HG03196 (cell line): ENCODE measurements at regions not wholly inside any gene's neighbourhood (a gene's known extent, or its start where the extent isn't known, plus 50 kb on each side); places are given as distances from the start of the nearest gene placed in this dataset.
"Not testable (repeated sequence)": the region's sequence is repeated elsewhere in the genome, so short reads cannot be mapped to it uniquely, and the experiment has no call there.

Experiments used
- ATAC-seq: cut with Tn5 transposase; IDR thresholded peaks from one replicate; pipeline ENCODE4 v1.9.1; 2021; ENCODE audit not compliant: unreplicated experiment

DNA sequence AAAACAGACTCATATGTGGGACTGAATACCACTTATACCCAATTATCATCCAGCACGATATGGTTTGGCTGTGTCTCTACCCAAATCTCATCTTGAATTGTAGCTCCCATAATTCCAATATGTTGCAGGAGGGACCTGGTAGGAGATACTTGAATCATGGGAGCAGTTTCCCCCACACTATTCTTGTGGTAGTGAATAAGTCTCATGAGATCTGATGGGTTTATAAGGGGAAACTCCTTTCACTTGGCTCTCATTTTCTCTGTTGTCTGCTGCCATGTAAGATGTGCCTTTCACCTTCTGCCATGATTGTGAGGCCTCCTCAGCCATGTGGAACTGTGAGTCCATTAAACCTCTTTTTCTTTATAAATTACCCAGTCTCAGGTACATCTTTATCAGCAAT lies 91.9 kb upstream of the FNDC3A start:
- not testable (repeated sequence) for ATAC-seq

GRCh38 chr13:48885027-48885395 lies 90.7 kb upstream of the FNDC3A start:
- no peak for ATAC-seq

GRCh38 chr13:48888613-48889012 lies 87.1 kb upstream of the FNDC3A start:
- ATAC-seq: no peak

DNA sequence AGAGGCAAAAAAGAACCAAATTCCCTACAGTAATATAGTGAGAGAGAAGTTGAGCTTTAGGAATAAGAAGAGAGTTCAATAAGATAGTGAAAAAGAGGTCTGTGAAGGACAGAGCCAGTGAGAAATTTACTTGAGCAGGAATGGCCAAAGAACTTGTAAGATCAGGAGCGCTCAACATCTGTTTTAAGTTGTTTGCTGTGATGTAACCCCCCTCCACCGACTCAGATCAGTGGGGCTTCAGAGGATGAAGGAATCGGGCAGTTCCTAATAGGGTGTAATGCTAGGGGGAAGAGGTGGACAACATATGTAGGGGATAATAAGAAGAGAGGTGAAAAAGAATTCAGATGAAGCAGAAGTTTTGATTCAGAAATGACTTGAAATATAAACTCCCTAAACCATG lies 85.3 kb upstream of the FNDC3A start:
- no peak for ATAC-seq

DNA sequence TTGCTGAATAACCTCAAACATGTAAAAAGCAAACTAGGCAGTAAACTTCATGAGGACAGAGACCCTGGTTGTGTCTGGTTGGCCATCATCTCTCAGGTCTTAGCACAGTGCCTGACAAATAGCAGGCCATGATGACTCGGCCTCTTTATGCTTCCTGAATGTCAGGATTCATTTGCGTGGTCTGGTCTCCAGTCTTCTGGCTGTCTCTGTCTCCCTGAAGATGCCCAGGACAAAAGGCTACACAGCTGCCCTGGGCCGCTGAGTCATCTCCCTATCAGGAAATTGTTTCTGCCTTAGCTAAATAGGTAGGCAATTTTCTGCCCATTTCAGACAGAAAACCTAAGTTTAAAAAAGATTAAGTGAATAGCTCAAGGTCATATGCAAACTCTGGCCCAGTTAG lies 84.1 kb upstream of the FNDC3A start:
- ATAC-seq: no peak

GRCh38 chr13:48892053-48892687 lies 83.5 kb upstream of the FNDC3A start:
- peak; percentile 83 for ATAC-seq

GRCh38 chr13:48892688-48893075 lies 83.0 kb upstream of the FNDC3A start:
- ATAC-seq: no peak

DNA sequence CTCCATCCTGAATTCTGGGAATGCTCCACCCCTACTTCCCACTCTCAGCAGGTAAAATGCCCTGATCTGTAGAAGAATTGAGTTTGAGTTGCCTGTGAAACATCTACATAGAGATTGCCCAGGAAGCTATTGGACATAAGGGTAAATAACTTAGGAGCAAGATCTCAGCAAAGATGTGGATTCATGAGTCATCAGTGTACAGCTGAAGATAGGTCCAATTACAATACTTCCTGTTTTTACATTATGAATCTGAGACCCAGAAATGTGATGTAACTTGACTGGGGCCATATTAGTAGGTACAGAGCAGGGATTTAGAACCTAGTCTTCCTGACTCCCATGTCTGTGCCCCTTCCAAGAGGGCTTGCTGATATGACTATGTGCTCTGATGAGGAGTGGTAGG lies 79.4 kb upstream of the FNDC3A start:
- no peak for ATAC-seq

DNA sequence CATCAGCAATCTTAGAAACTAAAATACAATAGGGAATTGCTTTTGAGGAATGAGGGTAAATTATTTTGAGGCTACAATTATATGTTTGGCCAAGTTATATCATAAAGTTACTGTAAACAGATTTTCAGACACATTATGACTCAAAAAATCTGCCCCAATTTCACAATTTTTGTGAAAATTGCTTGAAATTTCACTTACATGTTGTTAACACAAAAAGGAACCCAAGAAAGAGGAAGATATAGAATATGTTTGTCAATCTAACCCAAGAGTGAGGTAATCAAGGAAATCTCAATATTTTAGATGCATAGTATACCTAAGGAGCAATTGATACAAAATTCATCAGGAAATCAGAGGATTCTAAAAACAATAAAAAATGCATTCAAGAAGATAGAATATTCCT lies 73.9 kb upstream of the FNDC3A start:
- ATAC-seq: no peak

DNA sequence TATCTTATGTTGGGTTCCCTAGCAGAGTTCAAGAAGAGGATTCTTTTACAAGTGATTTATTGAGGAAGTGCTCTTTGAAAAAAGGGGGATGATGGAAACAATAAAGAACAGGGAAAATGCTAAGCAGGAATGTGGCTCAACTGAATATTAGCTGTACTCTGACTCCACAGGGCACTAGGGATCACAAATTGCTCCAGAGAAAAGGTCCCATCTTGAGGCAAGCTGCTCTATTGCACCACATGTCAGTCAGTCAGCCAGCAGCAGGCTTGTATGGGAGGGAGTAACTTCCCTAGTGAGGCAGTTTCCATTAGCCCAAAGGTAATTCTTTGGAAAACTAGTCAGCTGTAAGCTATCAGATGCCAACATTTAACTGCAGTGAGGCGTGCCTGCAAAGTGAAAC lies 73.3 kb upstream of the FNDC3A start:
- ATAC-seq: no peak

- ATAC-seq: no peak
Measured at GRCh38 chr13:48904668-48905290, 70.9 kb upstream of the FNDC3A start.

DNA sequence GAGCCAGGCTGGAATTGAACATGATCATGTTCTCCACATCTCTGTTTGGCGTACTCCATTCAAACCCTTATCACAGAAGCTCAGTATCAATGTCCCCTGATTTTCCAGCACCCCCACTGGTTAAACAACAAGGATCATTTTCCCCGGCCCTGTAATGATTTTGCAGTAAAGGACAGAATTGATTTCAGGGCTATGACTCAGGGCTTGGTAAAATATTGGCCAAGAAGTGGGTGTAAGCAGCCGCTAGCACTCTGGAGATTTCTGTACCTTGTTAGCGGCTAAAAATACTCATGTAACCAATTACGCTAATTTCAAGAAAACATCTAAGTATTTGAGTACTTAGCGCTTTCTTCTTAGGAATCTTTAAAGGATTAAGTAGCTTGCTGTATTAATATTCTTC lies 69.5 kb upstream of the FNDC3A start:
- no peak for ATAC-seq

DNA sequence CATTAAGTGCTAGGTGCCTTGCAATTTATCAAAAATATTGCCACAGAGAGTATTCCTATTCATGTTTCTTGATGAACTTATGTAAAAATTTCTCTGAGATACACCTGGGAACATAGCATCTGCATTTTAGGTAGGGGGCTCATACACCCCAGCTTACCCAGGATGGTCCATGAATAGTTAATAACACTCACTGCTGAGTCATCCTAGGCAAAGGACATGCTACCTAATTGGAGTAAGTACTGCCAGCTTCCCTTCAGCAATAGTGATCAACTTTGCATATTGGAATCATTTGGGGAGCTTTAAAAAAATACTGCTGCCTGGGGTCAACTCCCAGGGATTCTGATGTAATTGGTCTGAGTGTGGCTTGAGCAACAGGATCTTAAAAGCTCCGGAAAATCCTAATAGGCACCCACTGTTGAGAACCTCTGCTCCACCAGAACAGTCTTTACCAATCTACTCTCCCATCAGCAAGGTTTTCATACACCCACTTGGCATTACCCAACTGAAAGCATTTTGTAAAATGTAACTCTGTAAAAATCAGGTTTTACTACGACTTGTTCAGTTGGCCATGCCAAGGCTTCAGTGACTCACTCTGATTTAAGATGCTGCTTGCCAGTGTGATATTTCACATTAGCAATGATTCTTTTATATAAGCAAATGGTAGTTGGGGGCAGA lies 67.2 kb upstream of the FNDC3A start:
- no peak for ATAC-seq

GRCh38 chr13:48909056-48909389 lies 66.7 kb upstream of the FNDC3A start:
- ATAC-seq: no peak

DNA sequence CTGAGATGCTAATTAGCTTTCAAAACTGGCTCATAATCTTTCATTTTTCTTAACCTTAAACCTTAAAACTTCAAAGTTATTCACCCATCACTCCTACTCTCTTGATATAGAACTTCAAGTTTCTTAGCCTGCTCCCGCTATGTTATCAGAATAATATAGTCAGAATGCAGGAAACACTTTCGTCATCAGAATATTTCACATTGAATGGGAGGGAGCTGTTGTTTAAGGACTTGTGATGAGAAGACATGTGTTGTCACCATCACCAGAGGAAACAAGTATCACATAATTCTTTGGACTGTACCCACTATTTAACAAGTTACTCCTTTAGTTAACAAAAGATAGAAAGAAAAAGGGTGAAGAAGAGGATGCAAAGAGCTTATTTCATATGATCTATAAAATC lies 65.0 kb upstream of the FNDC3A start:
- no peak for ATAC-seq

- ATAC-seq: no peak
Measured at GRCh38 chr13:48919751-48920150, 56.0 kb upstream of the FNDC3A start.

- ATAC-seq: no peak
Measured at GRCh38 chr13:48920730-48921129, 55.0 kb upstream of the FNDC3A start.

DNA sequence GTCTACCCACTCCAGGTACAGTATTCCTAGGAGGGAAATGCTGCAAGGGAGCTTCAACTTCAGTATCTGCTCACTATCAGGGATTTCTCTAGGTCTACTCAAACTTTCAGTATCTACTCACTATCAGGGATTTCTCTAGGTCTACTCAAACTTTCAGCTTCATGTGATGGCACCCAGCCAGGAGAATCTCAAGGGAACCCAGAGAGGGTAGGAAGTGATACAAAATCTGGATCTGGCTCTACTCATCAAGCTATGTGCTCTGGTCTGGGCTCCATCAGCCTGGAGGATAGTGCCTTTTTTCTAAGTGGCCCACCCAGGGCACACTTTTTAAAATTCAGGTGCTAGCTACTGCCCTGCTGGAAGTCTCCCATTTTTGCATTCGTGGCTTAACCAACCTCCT lies 52.3 kb upstream of the FNDC3A start:
- no peak for ATAC-seq

DNA sequence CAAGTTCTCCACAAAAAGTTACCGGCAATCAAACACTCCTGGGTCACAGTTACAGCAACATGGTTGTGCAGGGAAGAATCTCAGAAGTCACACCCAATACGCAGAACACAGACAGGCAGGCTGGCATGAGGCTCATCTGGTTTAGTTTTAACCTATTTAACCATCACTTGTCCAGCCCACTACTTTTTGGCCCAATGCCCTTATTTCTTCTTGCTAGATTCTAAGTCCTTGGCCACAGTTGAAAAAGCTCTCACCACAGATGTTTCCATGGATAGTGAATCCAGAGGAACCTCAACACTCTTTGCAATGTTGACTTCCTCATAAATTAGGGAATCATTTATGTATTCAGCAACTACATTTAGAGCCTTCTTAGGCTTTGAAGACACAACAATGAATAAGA lies 50.7 kb upstream of the FNDC3A start:
- no peak for ATAC-seq
